Testis (tissue), 2 donors: ENCODE measurements at regions not wholly inside any gene's neighbourhood (a gene's known extent, or its start where the extent isn't known, plus 50 kb on each side); places are given as distances from the start of the nearest gene placed in this dataset.

Experiments
- DNase-seq: peaks from one replicate; pipeline ENCODE4 v3.0.0-alpha.2; 2019
- H3K27ac ChIP-seq, 2 donors: fragments of 200-600 bp; sonication (generic); one replicate each; pipeline ENCODE4 v1.5.1; 2019
- H3K27me3 ChIP-seq: fragments of 200-600 bp; sonication (generic); one replicate; pipeline ENCODE4 v1.5.1; 2019
- H3K36me3 ChIP-seq: fragments of 200-600 bp; sonication (generic); one replicate; pipeline ENCODE4 v1.5.1; 2017; ENCODE audit warnings: low read depth; ENCODE audit errors: missing control alignments
- H3K4me1 ChIP-seq: fragments of 200-600 bp; sonication (generic); one replicate; pipeline ENCODE4 v1.5.1; 2019
- H3K4me3 ChIP-seq, 2 donors: fragments of 200-600 bp; sonication (generic); one replicate each; pipeline ENCODE4 v1.5.1; 2017 to 2019
- H3K9me3 ChIP-seq: fragments of 200-600 bp; sonication (generic); one replicate; pipeline ENCODE4 v1.5.1; 2017
- CTCF ChIP-seq, 3 experiments: fragments of 450-650 bp in 2 of 3; fragments of 200-600 bp in 1 of 3; sonication (generic) in 1 of 3; IDR thresholded peaks; one replicate each; pipeline ENCODE4 v1.5.1; 2016 to 2019; ENCODE audit warnings: antibody characterized with exemption in 3 of 3, mild to moderate bottlenecking in 2 of 3, moderate library complexity in 1 of 3
- POLR2A ChIP-seq: fragments of 450-650 bp; IDR thresholded peaks from one replicate; pipeline ENCODE4 v1.6.1; 2017; ENCODE audit warnings: antibody characterized with exemption, mild to moderate bottlenecking, moderate library complexity
- WGBS, 2 donors: methylation state at CpG; one replicate each; pipeline ENCODE4 v1.1.5; 2018; 5-methylcytosine and 5-hydroxymethylcytosine counted together
- intact Hi-C: fragments of 100-400 bp; cut with DNase I; formaldehyde crosslinking; loops from one replicate; pipeline ENCODE4 v1.15.1; 2023; ENCODE audit warnings: low total_unique reads

GRCh38 chr11:131279654-131280384 lies 90.6 kb upstream of the NTM start:
- WGBS, 2 donors: 90 to 96% methylated on average over 3 of the region's 3 CpGs
- intact Hi-C loops: no loop called here
- Histone ChIP-seq H3K27ac (no peak overlapping the region), H3K4me3 (no peak overlapping the region), H3K9me3 (no peaks in the 10 kb centered on the region), H3K36me3 (no peaks in the 10 kb centered on the region), H3K27me3 (no peaks in the 10 kb centered on the region), H3K4me1 (no peaks in the 10 kb centered on the region)
- no peak for DNase-seq
- TF ChIP-seq POLR2A (no peak), CTCF (IDR thresholded peaks at IDR 0.05) (no peak)

- intact Hi-C loops: no loop called here
- WGBS, 2 donors: 86 to 89% methylated on average over 3 of the region's 3 CpGs
- TF ChIP-seq CTCF (IDR thresholded peaks at IDR 0.05): no peak
- TF ChIP-seq POLR2A: no peak
- DNase-seq: no peak
- Histone ChIP-seq H3K9me3 (no peaks in the 10 kb centered on the region), H3K27ac (no peak overlapping the region), H3K27me3 (no peaks in the 10 kb centered on the region), H3K4me3 (no peak overlapping the region), H3K4me1 (no peaks in the 10 kb centered on the region), H3K36me3 (no peaks in the 10 kb centered on the region)
These were observed 89.1 kb upstream of the NTM start for GRCh38 chr11:131281316-131281715.

- H3K27ac ChIP-seq: no peak overlapping the region
- no peaks in the 10 kb centered on the region for H3K36me3 ChIP-seq
- intact Hi-C loops: no loop called here
- DNase-seq: no peak
- no peaks in the 10 kb centered on the region for H3K27me3 ChIP-seq
- no peak for TF ChIP-seq CTCF (IDR thresholded peaks at IDR 0.05)
- no peak for TF ChIP-seq POLR2A
- no peak overlapping the region for H3K4me3 ChIP-seq
- no peaks in the 10 kb centered on the region for H3K4me1 ChIP-seq
- 86 to 93% methylated on average over 6 of the region's 6 CpGs for WGBS, 2 donors
- no peaks in the 10 kb centered on the region for H3K9me3 ChIP-seq
These were observed 86.4 kb upstream of the NTM start for GRCh38 chr11:131284041-131284440.

GRCh38 chr11:131288521-131289091 lies 81.8 kb upstream of the NTM start:
- Histone ChIP-seq H3K9me3 (no peaks in the 10 kb centered on the region), H3K27me3 (no peaks in the 10 kb centered on the region), H3K36me3 (no peaks in the 10 kb centered on the region), H3K4me3 (no peak overlapping the region), H3K27ac (no peak overlapping the region), H3K4me1 (no peaks in the 10 kb centered on the region)
- WGBS, 2 donors: 75 to 82% methylated on average over 5 of the region's 5 CpGs
- TF ChIP-seq CTCF (IDR thresholded peaks at IDR 0.05): no peak
- TF ChIP-seq POLR2A: no peak
- intact Hi-C loops: no loop called here
- no peak for DNase-seq

- DNase-seq: no peak
- TF ChIP-seq POLR2A: no peak
- no peak for TF ChIP-seq CTCF (IDR thresholded peaks at IDR 0.05)
- WGBS, 2 donors: 58 to 61% methylated on average over 3 of the region's 3 CpGs
- intact Hi-C loops: no loop called here
- H3K27ac ChIP-seq: no peak overlapping the region
- no peaks in the 10 kb centered on the region for H3K9me3 ChIP-seq
- no peaks in the 10 kb centered on the region for H3K36me3 ChIP-seq
- no peak overlapping the region for H3K4me3 ChIP-seq
- H3K27me3 ChIP-seq: no peaks in the 10 kb centered on the region
- H3K4me1 ChIP-seq: no peaks in the 10 kb centered on the region
These were observed 80.2 kb upstream of the NTM start for GRCh38 chr11:131290185-131290584.
